Stromal cell of bone marrow (primary cell): ENCODE measurements at regions not wholly inside any gene's neighbourhood (a gene's known extent, or its start where the extent isn't known, plus 50 kb on each side); places are given as distances from the start of the nearest gene placed in this dataset.

Experiments
- DNase-seq: peaks from one replicate; pipeline ENCODE4 v3.0.0-alpha.2; 2012; ENCODE audit warnings: low read depth

DNA sequence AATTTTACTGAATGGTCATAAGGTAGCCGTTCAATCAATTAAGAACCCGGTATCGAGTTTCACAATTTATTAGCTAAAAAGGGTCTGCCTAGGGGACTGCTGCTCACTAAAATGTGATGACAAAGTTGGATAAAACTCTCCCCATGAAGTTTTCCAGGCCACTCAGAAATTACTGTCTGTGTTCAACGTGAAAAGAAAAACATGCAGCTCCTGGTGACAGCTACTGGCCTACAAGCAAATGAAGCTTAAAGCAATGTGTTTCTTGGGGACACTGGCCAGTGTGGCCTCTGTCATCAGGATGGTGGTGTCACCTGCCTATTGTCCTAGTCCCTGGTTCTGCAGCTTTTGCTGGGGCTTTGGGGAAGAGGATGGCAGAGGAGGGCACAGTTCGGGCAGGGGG, 222.6 kb downstream of the WDR11 start:
- DNase-seq, result no peak

DNA sequence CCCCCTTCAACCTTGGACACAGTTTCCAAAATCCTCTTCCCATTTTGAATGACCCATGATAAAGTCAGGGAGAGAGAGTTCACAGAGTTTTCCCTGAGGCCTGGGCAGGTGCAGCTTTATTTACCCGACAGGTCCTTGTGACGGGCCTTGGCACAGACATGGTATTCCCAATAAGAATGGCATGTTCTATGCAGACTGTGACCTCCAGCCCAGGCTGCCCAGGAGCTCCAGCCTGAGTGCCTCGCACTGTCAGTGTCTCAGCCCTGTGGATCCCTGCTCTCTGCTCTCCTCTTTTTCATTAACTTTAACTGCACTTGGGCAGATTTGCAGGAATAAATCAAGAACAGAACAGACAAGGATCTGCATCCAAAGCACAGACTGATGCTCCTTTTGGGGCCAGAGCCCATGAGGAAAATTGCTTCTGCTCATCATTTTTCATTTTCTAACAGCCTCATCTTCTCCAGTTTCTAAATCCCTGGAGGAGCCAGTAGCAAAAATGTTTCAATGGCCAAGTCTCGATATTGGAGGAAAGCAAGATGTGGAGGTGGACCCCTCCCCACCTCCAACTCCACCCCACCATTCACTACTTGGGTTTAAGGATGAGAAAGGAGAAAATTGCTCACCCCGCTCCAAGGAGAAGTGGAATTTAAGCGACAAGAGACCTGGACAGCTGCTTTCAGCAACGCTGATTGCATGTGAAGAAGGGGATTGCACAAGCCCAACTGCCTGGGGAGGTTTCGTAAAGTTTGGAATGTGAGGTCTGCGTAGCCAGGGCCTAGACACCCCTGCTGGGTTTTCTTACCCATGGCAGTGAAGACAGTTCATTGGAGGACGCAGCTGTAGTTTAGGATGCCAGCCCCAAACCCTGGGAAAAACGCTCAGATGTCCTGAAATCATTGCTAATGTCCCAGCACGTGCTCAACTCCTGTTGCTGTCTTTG, 225.9 kb downstream of the WDR11 start:
- DNase-seq, result peak; percentile 17

DNA sequence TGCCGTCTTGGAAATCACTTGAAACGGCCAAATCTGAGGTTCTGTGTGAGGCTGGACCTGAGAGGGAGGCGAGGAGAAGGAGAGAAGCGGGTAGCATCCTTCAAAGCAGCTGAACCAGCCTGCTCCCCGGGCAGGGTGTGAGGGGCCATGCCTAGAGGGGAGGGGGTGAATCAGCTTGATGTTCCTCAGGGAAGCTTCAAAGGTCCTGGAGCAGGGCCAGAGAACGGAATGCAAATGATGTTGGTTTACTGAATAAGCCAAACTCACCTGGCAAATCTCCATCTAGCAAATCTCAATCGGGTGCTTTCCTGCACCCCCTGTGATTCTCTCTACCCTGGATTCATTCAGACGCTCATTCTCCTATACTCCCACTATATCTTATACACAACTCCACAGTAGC, 226.9 kb downstream of the WDR11 start:
- no peak for DNase-seq

DNA sequence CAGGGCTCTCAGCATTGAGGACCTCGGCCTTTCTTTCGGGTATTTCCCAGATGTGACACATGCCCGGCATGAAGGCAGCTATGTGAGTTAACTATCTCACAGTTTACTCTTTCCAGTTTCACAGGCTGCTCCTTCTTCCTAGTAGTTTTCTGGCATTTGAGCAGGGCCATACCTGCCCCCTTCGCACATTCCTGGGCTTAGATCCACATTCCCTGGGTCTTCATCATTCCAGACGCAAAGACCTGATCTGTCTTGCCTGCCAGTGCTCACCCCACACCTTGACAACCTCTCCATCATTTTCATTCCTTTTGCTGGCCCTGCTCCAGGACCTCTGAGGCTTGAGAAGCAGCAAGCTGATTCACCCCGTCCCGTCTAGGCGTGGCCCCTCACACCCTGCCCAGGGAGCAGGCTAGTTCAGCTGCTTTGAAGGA, 227.5 kb downstream of the WDR11 start:
- no peak for DNase-seq

- no peak for DNase-seq
These were observed 228.1 kb downstream of the WDR11 start for GRCh38 chr10:121079226-121079625.

- no peak for DNase-seq
These were observed 229.2 kb downstream of the WDR11 start for GRCh38 chr10:121080281-121080891.

DNA sequence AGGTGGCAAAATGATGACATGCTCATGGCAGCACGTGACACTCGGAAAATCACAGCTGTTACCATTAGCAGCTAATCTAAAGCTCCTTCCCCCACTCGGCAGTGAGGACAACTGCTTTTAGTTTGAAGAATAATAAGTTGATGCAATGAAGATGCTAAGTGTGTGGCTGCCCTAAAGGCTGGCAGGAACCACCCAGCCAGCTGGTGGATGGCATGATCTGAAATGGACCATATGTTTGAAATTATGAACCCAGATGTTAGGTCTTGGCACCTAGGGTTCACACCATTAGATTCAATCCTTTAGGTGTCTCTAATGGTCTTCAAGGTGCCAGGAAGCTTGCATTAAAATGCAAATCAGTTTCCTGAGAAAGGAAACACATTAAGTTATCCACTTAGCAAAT, 230.1 kb downstream of the WDR11 start:
- DNase-seq, result no peak

DNA sequence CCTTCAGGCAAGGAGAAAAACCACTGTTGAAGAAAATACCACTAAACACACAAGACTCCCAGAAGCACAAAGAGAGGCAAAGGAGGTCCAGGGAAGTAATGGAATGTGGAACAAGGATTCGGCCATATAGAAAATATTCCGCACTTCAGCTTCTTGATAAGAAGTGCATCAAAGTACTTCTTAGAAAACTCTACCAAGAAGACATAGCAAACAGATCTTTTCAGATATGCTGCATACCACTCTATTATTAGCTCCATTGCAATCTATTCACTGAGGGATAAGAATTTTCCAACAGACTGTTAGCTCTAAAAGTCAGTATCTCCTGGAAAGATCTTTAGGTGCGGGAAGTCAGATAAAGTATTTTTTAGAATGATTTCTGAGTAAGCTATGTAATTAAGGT, 231.8 kb downstream of the WDR11 start:
- DNase-seq, result no peak

- no peak for DNase-seq
These were observed 233.0 kb downstream of the WDR11 start for GRCh38 chr10:121084016-121084674.

- no peak for DNase-seq
These were observed 233.5 kb downstream of the WDR11 start for GRCh38 chr10:121084675-121085070.

DNA sequence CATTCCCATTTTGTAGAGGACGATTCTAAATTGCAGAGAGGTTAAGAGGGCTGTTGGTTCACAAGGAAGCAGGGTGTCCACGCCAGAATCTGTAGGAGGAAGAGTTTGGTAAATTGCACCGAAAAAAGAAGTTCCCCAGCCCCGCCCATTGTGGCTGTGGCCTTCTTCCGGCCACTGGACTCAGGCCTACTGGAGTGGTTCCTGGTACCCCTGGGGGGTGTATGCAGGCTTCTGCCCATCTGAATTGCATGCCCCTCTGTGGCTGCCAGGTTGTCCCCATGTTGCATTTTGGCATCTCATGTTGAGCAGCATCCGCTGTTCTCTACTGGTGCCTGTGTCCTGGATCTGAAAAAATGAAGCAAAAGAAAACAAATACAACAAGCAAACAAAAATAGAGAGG, 234.2 kb downstream of the WDR11 start:
- no peak for DNase-seq

DNA sequence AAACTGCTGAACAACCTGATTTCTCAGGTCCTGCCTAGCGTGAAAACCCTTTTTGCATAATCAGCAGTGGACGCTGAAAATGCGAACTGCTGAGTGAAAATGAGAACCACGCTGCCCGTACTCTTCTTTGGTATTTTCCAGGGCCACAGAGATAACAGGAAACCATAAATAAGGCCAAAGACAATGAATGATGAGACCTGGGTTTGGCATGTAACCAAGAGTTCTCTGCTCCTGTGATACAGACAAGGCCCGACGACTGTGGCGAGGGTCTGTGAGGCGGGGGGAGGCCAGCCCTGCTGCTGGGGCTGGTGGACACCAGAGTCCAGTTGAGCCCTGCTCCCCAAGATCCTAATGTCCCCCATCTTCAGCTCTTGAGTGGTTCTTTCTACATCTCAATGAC, 236.0 kb downstream of the WDR11 start:
- DNase-seq, result no peak

- no peak for DNase-seq
These were observed 236.5 kb downstream of the WDR11 start for GRCh38 chr10:121087688-121088087.

DNA sequence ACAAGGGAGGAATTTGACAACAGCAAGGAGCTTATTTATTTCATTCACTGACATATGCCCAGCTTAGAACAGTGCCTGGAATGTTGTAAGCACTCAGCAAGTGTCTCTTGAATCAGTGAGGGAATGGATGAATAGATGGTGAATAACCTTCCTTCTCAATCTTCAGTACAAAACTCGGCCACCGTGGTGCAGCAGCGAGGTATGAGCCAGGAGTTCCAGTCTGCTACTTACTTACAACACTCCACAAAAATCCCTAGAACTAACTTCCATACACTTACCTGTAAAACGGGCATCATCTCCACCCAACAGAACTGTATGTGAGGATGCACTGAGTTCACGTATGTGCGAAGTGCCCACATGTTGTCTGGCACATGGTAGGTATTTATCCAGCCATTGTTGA, 237.4 kb downstream of the WDR11 start:
- DNase-seq, result peak; percentile 22

GRCh38 chr10:121089434-121089833, 238.3 kb downstream of the WDR11 start:
- no peak for DNase-seq

GRCh38 chr10:121091961-121092719, 241.0 kb downstream of the WDR11 start:
- DNase-seq, result no peak

- no peak for DNase-seq
These were observed 241.5 kb downstream of the WDR11 start for GRCh38 chr10:121092720-121093095.

DNA sequence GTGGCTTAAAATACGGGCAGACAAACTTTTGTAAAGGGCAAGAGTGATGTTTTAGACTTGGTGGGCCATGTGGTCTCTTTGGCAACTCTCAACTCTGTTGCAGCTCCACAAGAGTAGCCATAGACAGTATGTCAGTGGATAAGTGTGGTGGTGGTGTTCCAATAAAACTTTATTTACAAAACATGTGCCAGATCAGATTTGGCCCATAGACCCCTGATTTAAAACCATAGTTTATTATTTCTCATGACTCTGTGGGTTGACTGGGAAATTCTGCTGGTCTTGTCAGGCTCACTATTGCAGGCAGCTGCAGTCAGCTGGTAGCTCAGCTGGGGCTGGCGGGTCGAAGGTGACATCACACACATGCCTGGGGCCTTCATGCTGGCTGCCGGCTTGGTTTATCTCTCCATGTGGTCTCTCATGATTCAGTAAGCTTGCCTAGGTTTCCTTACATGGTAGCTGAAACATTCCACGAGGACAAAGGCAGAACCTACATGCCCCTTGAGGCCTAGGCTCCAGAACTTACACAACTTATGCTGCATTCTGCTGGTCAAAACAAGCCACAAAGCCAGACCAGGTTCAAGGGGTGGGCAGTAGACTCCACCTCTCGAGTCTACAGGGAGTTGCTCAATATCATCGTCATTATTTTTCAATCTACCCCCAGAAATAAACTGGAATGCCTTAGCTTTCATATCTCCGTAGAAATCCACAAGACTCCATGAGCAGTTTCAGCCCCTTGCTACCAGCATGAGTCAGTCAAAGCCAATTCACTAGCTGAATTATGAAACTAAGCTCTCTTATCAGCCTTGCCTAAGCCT, 245.7 kb downstream of the WDR11 start:
- peak; percentile 89 for DNase-seq

GRCh38 chr10:121098211-121098610, 247.0 kb downstream of the WDR11 start:
- DNase-seq, result no peak

DNA sequence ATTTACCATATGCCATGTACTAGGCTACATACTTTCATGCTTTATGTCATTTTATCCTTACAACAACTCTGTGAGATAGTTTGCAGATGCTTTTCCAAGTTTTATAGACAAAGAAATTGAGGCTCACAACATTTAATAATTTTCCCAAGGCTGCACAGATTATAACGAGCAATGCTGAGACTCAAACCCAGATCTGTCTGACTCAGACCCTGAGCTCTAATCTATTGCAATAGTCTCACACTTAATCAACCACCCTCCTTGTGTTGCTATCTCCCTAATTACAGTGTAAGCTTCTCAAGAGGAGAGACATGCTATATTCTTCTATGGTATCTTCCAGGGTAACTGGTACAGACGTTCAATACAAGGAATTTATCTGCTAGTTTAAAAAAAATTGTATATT, 247.6 kb downstream of the WDR11 start:
- DNase-seq, result no peak

- DNase-seq, result no peak
These were observed 248.0 kb downstream of the WDR11 start for GRCh38 chr10:121099181-121099580.
